Trophoblast cell (in vitro differentiated cells and primary cell): ENCODE measurements at regions not wholly inside any gene's neighbourhood (a gene's known extent, or its start where the extent isn't known, plus 50 kb on each side); places are given as distances from the start of the nearest gene placed in this dataset.

Experiments used
- DNase-seq, 2 donors: peaks; one replicate each; pipeline ENCODE4 v3.0.0-alpha.2; 2016
- H2AFZ ChIP-seq: 2 replicates; pipeline ENCODE4 v1.6.1; 2013; ENCODE audit warnings: low read length, moderate library complexity, mild to moderate bottlenecking; ENCODE audit not compliant: insufficient read depth, poor library complexity
- H2AK5ac ChIP-seq: 2 replicates; pipeline ENCODE4 v1.6.1; 2013; ENCODE audit warnings: mild to moderate bottlenecking, low read length
- H2BK120ac ChIP-seq: 2 replicates; pipeline ENCODE4 v1.6.1; 2013; ENCODE audit warnings: low read length, mild to moderate bottlenecking, moderate library complexity; ENCODE audit not compliant: insufficient read depth, poor library complexity
- H2BK12ac ChIP-seq: 2 replicates; pipeline ENCODE4 v1.6.1; 2013; ENCODE audit warnings: mild to moderate bottlenecking, low read length, moderate library complexity
- H2BK5ac ChIP-seq: 2 replicates; pipeline ENCODE4 v1.6.1; 2013; ENCODE audit warnings: low read length, low read depth, moderate library complexity, mild to moderate bottlenecking; ENCODE audit not compliant: poor library complexity
- H3K14ac ChIP-seq: 2 replicates; pipeline ENCODE4 v1.6.1; 2013; ENCODE audit warnings: mild to moderate bottlenecking, low read length
- H3K18ac ChIP-seq: 2 replicates; pipeline ENCODE4 v1.6.1; 2013; ENCODE audit warnings: mild to moderate bottlenecking, low read length
- H3K23ac ChIP-seq: 2 replicates; pipeline ENCODE4 v1.6.1; 2013; ENCODE audit warnings: low read length
- H3K27ac ChIP-seq: 2 replicates; pipeline ENCODE4 v1.5.1; 2013; ENCODE audit warnings: low read depth, mild to moderate bottlenecking, inconsistent platforms, low read length, moderate library complexity
- H3K27me3 ChIP-seq: 2 replicates; pipeline ENCODE4 v1.6.1; 2013; ENCODE audit warnings: inconsistent platforms, mild to moderate bottlenecking, low read length, moderate library complexity; ENCODE audit not compliant: insufficient read depth
- H3K36me3 ChIP-seq, 2 experiments: 1 replicate in 1 of 2; 2 replicates in 1 of 2; pipeline ENCODE4 v1.6.1; 2013; ENCODE audit warnings: low read length in 2 of 2, mild to moderate bottlenecking in 2 of 2, moderate library complexity in 1 of 2; ENCODE audit not compliant: insufficient read depth in 2 of 2, control insufficient read depth in 1 of 2
- H3K4ac ChIP-seq: 2 replicates; pipeline ENCODE4 v1.6.1; 2013; ENCODE audit warnings: low read depth, mild to moderate bottlenecking, low read length, moderate library complexity
- H3K4me1 ChIP-seq, 2 experiments: 1 replicate in 1 of 2; 2 replicates in 1 of 2; pipeline ENCODE4 v1.6.1; 2013; ENCODE audit warnings: low read length in 2 of 2, mild to moderate bottlenecking in 2 of 2, moderate library complexity in 1 of 2; ENCODE audit not compliant: insufficient read depth in 2 of 2, control insufficient read depth in 1 of 2
- H3K4me2 ChIP-seq: 2 replicates; pipeline ENCODE4 v1.6.1; 2013; ENCODE audit warnings: inconsistent platforms, mild to moderate bottlenecking, low read length, moderate library complexity
- H3K4me3 ChIP-seq: 2 replicates; pipeline ENCODE4 v1.5.1; 2013; ENCODE audit warnings: mild to moderate bottlenecking, low read depth, low read length, inconsistent platforms
- H3K79me1 ChIP-seq: one replicate; pipeline ENCODE4 v1.6.1; 2013; ENCODE audit warnings: low read length
- H3K79me2 ChIP-seq: 2 replicates; pipeline ENCODE4 v1.6.1; 2013; ENCODE audit warnings: low read length, mild to moderate bottlenecking; ENCODE audit not compliant: control insufficient read depth, insufficient read depth, poor library complexity
- H3K9ac ChIP-seq: 2 replicates; pipeline ENCODE4 v1.6.1; 2013; ENCODE audit warnings: mild to moderate bottlenecking, low read length
- H3K9me3 ChIP-seq: 2 replicates; pipeline ENCODE4 v1.6.1; 2013; ENCODE audit warnings: low read depth, mild to moderate bottlenecking, control low read depth, inconsistent platforms, low read length; ENCODE audit not compliant: insufficient read depth
- H4K12ac ChIP-seq: 2 replicates; pipeline ENCODE4 v1.6.1; 2013; ENCODE audit warnings: low read depth, mild to moderate bottlenecking, low read length, moderate library complexity
- H4K8ac ChIP-seq: 2 replicates; pipeline ENCODE4 v1.6.1; 2013; ENCODE audit warnings: low read depth, mild to moderate bottlenecking, low read length, moderate library complexity
- H4K91ac ChIP-seq: one replicate; pipeline ENCODE4 v1.6.1; 2013; ENCODE audit warnings: low read depth, mild to moderate bottlenecking, low read length, moderate library complexity
- WGBS: extraction: QIAGEN DNeasy Blood & Tissue Kit; methylation state at CpG from one replicate; pipeline ENCODE4 v1.1.7; 2013; ENCODE audit warnings: missing lambda C conversion rate; ENCODE audit not compliant: insufficient read length, insufficient coverage; ENCODE audit errors: extremely low coverage; 5-methylcytosine and 5-hydroxymethylcytosine counted together

GRCh38 chr2:145650226-145650625 is 1130.3 kb upstream of the ZEB2 start:
- Histone ChIP-seq H3K27ac (no peak overlapping the region), H2AFZ (no peak overlapping the region), H4K8ac (no peak overlapping the region), H3K79me1 (no peaks in the 10 kb centered on the region), H3K4me1 (no peaks in the 10 kb centered on the region), H3K14ac (no peak overlapping the region), H3K4me2 (no peak overlapping the region), H3K23ac (no peak overlapping the region), H3K27me3 (no peaks in the 10 kb centered on the region), H3K18ac (no peak overlapping the region), H2BK12ac (no peak overlapping the region), H3K36me3 (no peaks in the 10 kb centered on the region), H3K9me3 (no peaks in the 10 kb centered on the region), H4K91ac (no peak overlapping the region), H3K4me3 (no peak overlapping the region), H4K12ac (no peak overlapping the region), H2BK120ac (no peak overlapping the region), H2AK5ac (no peak overlapping the region), H3K79me2 (no peaks in the 10 kb centered on the region), H3K4ac (no peak overlapping the region), H3K9ac (no peak overlapping the region), H2BK5ac (no peak overlapping the region)
- DNase-seq: no peak

DNA sequence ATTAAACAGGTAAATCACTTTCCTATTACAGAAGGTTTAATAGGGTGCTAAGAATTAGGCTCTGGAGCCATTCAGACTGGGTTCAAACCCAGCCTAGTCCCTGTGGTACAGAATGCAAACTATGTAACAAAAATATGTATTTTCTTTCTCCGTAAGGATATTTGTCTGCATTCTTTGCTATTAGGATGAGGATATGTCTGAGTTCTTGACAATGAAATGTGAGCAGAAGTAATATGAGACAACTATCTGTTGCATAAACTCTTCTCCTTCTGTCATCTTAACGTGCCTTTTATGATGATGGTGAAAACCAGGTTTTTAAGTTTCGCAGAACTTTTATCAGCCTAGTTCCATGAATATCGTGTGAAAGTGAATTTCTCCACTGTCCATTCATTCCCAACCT is 1129.1 kb upstream of the ZEB2 start:
- peak in 1 of 2 donors; percentile 14 for DNase-seq
- Histone ChIP-seq H2BK120ac (no peak overlapping the region), H2BK5ac (no peak overlapping the region), H3K4me2 (no peak overlapping the region), H3K4me3 (no peak overlapping the region), H3K27me3 (no peaks in the 10 kb centered on the region), H3K79me2 (no peaks in the 10 kb centered on the region), H4K12ac (no peak overlapping the region), H3K23ac (no peak overlapping the region), H3K4me1 (no peaks in the 10 kb centered on the region), H2BK12ac (no peak overlapping the region), H4K91ac (no peak overlapping the region), H3K4ac (no peak overlapping the region), H3K18ac (no peak overlapping the region), H3K9ac (no peak overlapping the region), H3K14ac (no peak overlapping the region), H3K79me1 (no peaks in the 10 kb centered on the region), H3K27ac (no peak overlapping the region), H4K8ac (no peak overlapping the region), H3K9me3 (no peaks in the 10 kb centered on the region), H2AFZ (no peak overlapping the region), H2AK5ac (no peak overlapping the region), H3K36me3 (no peaks in the 10 kb centered on the region)
- WGBS: no CpG with 5 or more reads among the region's 4 CpGs

GRCh38 chr2:145644820-145645302 is 1124.9 kb upstream of the ZEB2 start:
- Histone ChIP-seq H2BK12ac (no peak overlapping the region), H3K27ac (no peak overlapping the region), H3K79me2 (no peaks in the 10 kb centered on the region), H3K4me2 (no peak overlapping the region), H3K79me1 (no peaks in the 10 kb centered on the region), H3K23ac (no peak overlapping the region), H2BK5ac (no peak overlapping the region), H4K8ac (no peak overlapping the region), H3K27me3 (no peaks in the 10 kb centered on the region), H3K4me1 (no peaks in the 10 kb centered on the region), H2BK120ac (no peak overlapping the region), H3K9me3 (no peaks in the 10 kb centered on the region), H3K4me3 (no peak overlapping the region), H4K12ac (no peak overlapping the region), H4K91ac (no peak overlapping the region), H3K14ac (no peak overlapping the region), H2AFZ (no peak overlapping the region), H3K9ac (no peak overlapping the region), H3K4ac (no peak overlapping the region), H3K18ac (no peak overlapping the region), H2AK5ac (no peak overlapping the region), H3K36me3 (no peaks in the 10 kb centered on the region)
- DNase-seq: no peak

GRCh38 chr2:145638675-145639074 is 1118.8 kb upstream of the ZEB2 start:
- Histone ChIP-seq H3K23ac (no peak overlapping the region), H3K79me1 (no peaks in the 10 kb centered on the region), H3K14ac (no peak overlapping the region), H2BK5ac (no peak overlapping the region), H3K4ac (no peak overlapping the region), H3K4me2 (no peak overlapping the region), H3K18ac (no peak overlapping the region), H3K9me3 (no peaks in the 10 kb centered on the region), H3K27ac (no peak overlapping the region), H3K27me3 (no peaks in the 10 kb centered on the region), H3K4me3 (no peak overlapping the region), H4K8ac (no peak overlapping the region), H2AK5ac (no peak overlapping the region), H3K9ac (no peak overlapping the region), H4K12ac (no peak overlapping the region), H2BK120ac (no peak overlapping the region), H3K4me1 (no peaks in the 10 kb centered on the region), H2BK12ac (no peak overlapping the region), H2AFZ (no peak overlapping the region), H3K36me3 (no peaks in the 10 kb centered on the region), H3K79me2 (no peaks in the 10 kb centered on the region), H4K91ac (no peak overlapping the region)
- WGBS: no CpG with 5 or more reads among the region's 2 CpGs
- no peak for DNase-seq
